Colonic mucosa (tissue), 4 donors: ENCODE measurements at regions not wholly inside any gene's neighbourhood (a gene's known extent, or its start where the extent isn't known, plus 50 kb on each side); places are given as distances from the start of the nearest gene placed in this dataset.

Experiments used
- DNase-seq: peaks from one replicate; pipeline ENCODE4 v3.0.0-alpha.2; 2020
- H3K27ac ChIP-seq: fragments of 200-600 bp; one replicate; pipeline ENCODE4 v1.8.0; 2021
- H3K27me3 ChIP-seq: fragments of 200-600 bp; one replicate; pipeline ENCODE4 v1.8.0; 2021
- H3K36me3 ChIP-seq: fragments of 200-600 bp; one replicate; pipeline ENCODE4 v1.8.0; 2021
- H3K4me1 ChIP-seq: fragments of 200-600 bp; one replicate; pipeline ENCODE4 v1.8.0; 2021; ENCODE audit warnings: mild to moderate bottlenecking
- H3K4me3 ChIP-seq: fragments of 200-600 bp; one replicate; pipeline ENCODE4 v1.8.0; 2021
- H3K9ac ChIP-seq, 2 donors: one replicate each; pipeline ENCODE4 v1.7.0; 2013; ENCODE audit warnings: control low read depth in 2 of 2, low read depth in 2 of 2, low read length in 2 of 2
- H3K9me3 ChIP-seq: fragments of 200-600 bp; one replicate; pipeline ENCODE4 v1.8.0; 2021
- CTCF ChIP-seq: fragments of 200-600 bp; IDR thresholded peaks from one replicate; pipeline ENCODE4 v1.8.0; 2022; ENCODE audit warnings: antibody characterized with exemption, mild to moderate bottlenecking
- intact Hi-C: fragments of 100-400 bp; cut with DNase I; formaldehyde crosslinking; loops from one replicate; pipeline ENCODE4 v1.14.1; 2022
- donor health status: healthy.
- donor health status: DM: no; HTN: no; CAD: no.
- donor health status: DM: no; HTN: no; CAD: no.

- Histone ChIP-seq H3K9ac (no peak overlapping the region), H3K4me1 (no peaks in the 10 kb centered on the region), H3K27ac (no peak overlapping the region), H3K9me3 (no peaks in the 10 kb centered on the region), H3K27me3 (no peaks in the 10 kb centered on the region), H3K36me3 (no peaks in the 10 kb centered on the region), H3K4me3 (no peak overlapping the region)
- TF ChIP-seq CTCF = no peak
- intact Hi-C loops = loop anchor here (5.0 to 10.0 kb wide), 3 partner anchors 234 to 612 kb away; no protein-coding TSS in a partner anchor
- no peak for DNase-seq
These were observed 409.8 kb upstream of the ZMIZ1 start for GRCh38 chr10:78658645-78659597.

DNA sequence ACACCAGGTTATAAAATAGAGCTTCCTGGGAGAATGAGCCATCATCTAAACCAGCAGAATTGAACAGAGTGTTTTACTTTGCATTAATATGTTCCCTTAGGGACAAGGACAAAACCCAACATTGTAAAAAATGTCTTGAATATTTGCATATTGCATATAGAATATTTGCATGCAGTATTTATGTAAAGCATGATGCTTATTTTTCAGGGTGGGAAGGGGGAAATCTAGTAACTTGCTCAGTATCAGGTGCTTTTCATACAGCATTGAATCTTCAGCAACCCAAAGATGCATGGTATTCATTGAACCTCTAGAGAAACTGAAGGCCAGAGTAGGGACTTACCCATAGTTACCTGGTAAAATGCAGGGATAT lies 409.2 kb upstream of the ZMIZ1 start:
- no peak for DNase-seq
- Histone ChIP-seq H3K36me3 (no peaks in the 10 kb centered on the region), H3K27me3 (no peaks in the 10 kb centered on the region), H3K27ac (no peak overlapping the region), H3K4me1 (no peaks in the 10 kb centered on the region), H3K9me3 (no peaks in the 10 kb centered on the region), H3K9ac (no peak overlapping the region), H3K4me3 (no peak overlapping the region)
- intact Hi-C loops = loop anchor here (5.0 to 10.0 kb wide), 3 partner anchors 235 to 612 kb away; no protein-coding TSS in a partner anchor
- no peak for TF ChIP-seq CTCF

DNA sequence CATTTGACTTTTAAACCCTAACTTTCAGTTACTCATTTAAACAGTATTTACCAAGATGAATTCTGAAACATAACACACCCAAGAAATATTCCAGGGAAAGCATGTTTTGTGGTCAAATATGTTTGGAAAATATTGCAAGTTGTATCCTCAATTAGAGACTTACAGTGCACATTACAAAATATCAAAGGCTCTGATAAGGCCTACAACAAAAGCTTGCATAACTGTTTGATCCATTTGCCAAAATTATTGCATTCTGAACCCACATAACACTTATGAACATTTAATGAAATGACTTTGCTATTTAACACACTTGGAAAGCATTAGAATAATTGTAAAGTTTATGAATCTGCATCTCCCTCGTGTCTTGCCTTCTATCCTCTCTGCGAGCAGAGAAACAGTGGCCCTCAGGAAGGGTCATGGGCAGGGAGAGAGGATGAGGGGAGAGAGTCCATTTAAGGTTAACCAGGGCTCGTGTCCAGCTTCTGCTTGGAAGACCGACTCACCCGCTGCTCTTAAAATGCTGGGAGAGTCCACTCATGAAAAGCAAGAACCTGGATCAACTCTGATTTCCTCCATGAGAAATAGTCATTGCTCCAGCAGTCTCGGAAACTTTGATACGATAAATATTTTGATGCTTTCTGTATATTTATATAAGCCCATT lies 408.2 kb upstream of the ZMIZ1 start:
- no peaks in the 10 kb centered on the region for H3K4me1 ChIP-seq
- no peak for DNase-seq
- no peaks in the 10 kb centered on the region for H3K9me3 ChIP-seq
- H3K36me3 ChIP-seq = no peaks in the 10 kb centered on the region
- intact Hi-C loops = no loop called here
- no peak overlapping the region for H3K4me3 ChIP-seq
- no peak for TF ChIP-seq CTCF
- H3K27me3 ChIP-seq = no peaks in the 10 kb centered on the region
- H3K27ac ChIP-seq = no peak overlapping the region
- H3K9ac ChIP-seq = no peak overlapping the region

- Histone ChIP-seq H3K9me3 (no peaks in the 10 kb centered on the region), H3K36me3 (no peaks in the 10 kb centered on the region), H3K9ac (no peak overlapping the region), H3K27me3 (no peaks in the 10 kb centered on the region), H3K4me1 (no peaks in the 10 kb centered on the region), H3K27ac (no peak overlapping the region), H3K4me3 (no peak overlapping the region)
- intact Hi-C loops = no loop called here
- DNase-seq = no peak
- no peak for TF ChIP-seq CTCF
These were observed 405.0 kb upstream of the ZMIZ1 start for GRCh38 chr10:78663721-78664120.

DNA sequence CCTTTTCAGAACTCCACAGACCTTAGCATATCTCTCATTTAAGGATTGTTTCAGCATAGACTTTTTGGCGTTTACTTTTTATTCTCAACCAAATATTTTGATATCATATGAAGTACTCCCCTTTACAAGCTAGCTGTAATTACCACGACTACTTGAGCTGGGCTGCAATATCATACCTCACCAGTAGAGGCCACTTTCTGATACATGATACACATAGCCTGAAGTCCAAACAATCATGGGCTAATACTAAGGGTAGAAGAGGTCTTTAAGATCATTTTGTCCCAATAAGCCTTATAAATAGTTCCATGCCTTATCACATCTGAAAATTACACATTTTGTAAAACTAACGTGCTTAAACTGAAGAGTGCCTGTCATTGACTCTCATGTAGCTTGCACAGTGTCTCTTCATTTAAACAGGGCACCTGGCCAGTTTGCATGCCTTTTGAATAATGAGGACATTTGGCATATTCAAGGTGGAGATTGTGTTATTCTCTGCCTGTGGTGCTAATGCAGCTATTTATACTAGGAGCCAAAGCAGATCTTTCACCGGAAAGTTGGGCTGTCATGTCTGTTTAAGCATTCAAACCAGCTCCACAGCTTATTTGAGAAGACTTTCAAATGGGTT lies 403.7 kb upstream of the ZMIZ1 start:
- Histone ChIP-seq H3K4me3 (no peak overlapping the region), H3K36me3 (no peaks in the 10 kb centered on the region), H3K4me1 (no peaks in the 10 kb centered on the region), H3K9ac (no peak overlapping the region), H3K27me3 (no peaks in the 10 kb centered on the region), H3K27ac (no peak overlapping the region), H3K9me3 (no peaks in the 10 kb centered on the region)
- DNase-seq = peak; percentile 47
- peak; percentile 37 for TF ChIP-seq CTCF
- intact Hi-C loops = no loop called here
